Pancreas (tissue), 10 donors: ENCODE measurements at regions not wholly inside any gene's neighbourhood (a gene's known extent, or its start where the extent isn't known, plus 50 kb on each side); places are given as distances from the start of the nearest gene placed in this dataset.

Experiments used
- ATAC-seq, 4 donors: fragments of 200-7000 bp; cut with Tn5 transposase; one replicate each; pipeline versions ENCODE4 v1.8.0 to v1.9.1; 2020; ENCODE audit warnings: mild to moderate bottlenecking in 4 of 4, moderate library complexity in 4 of 4
- DNase-seq, 6 donors: peaks; one replicate each; pipeline ENCODE4 v3.0.0-alpha.2; 2020
- FAIRE-seq: peaks from 2 replicates; lab custom pipeline; 2012; peaks lifted over from hg19 to GRCh38; lab: Jason Lieb, UNC
- H3K27ac ChIP-seq, 4 donors: fragments of 200-600 bp; sonication (generic); 1 replicate in 3 of 4; 2 replicates in 1 of 4; pipeline versions ENCODE4 v1.5.0 to v1.8.0; 2020
- H3K27me3 ChIP-seq, 4 donors: fragments of 200-600 bp; one replicate each; pipeline ENCODE4 v1.8.0; 2021
- H3K36me3 ChIP-seq, 3 donors: fragments of 200-600 bp; sonication (generic) in 1 of 3; one replicate each; pipeline versions ENCODE4 v1.5.0 to v1.8.0; 2020 to 2021
- H3K4me1 ChIP-seq, 3 donors: fragments of 200-600 bp; one replicate each; pipeline ENCODE4 v1.8.0; 2021
- H3K4me3 ChIP-seq, 4 donors: fragments of 200-600 bp; sonication (generic) in 2 of 4; one replicate each; pipeline versions ENCODE4 v1.5.0 to v1.8.0; 2020 to 2021
- H3K9me3 ChIP-seq, 4 donors: fragments of 200-600 bp; one replicate each; pipeline ENCODE4 v1.8.0; 2021
- CTCF ChIP-seq, 4 donors: fragments of 200-600 bp; sonication (generic) in 3 of 4; IDR thresholded peaks; one replicate each; pipeline versions ENCODE4 v1.5.0 to v1.8.0; 2021; ENCODE audit warnings: antibody characterized with exemption in 4 of 4
- WGBS, 2 donors: extraction: QIAGEN DNeasy Blood & Tissue Kit; methylation state at CpG; one replicate each; pipeline ENCODE4 v1.1.7; 2013; 5-methylcytosine and 5-hydroxymethylcytosine counted together
- intact Hi-C, 3 donors: fragments of 100-400 bp; cut with DNase I; formaldehyde crosslinking; loops; one replicate each; pipeline versions ENCODE4 v1.11.1 to v1.14.2; 2022
- donor health status: healthy with polysubstance abuse.
- donor health status: DM: no; HTN: no; CAD: no; lungs with moderate emphysema.
- donor health status: DM: no; HTN: no; CAD: no.
- donor health status: control.
- donor health status: control.
- donor health status: Bipolar disorder and iron deficiency.
- donor health status: DM: yes; HTN: yes; CAD: no.
- donor health status: DM: no; HTN: no; CAD: no.
- donor health status: DM: no; HTN: no; CAD: no.
- donor health status: DM: yes; HTN: yes; CAD: no.

- Histone ChIP-seq H3K4me1 (peaks cover 5 to 24% (median 24%) of the 10 kb centered on the region in 3 donors), H3K9me3 (peaks cover 0 to 4% (median 0%) of the 10 kb centered on the region in 4 donors), H3K27ac (no peak overlapping the region), H3K4me3 (no peak overlapping the region), H3K36me3 (no peaks in the 10 kb centered on the region), H3K27me3 (no peaks in the 10 kb centered on the region)
- intact Hi-C loops: no loop called here
- TF ChIP-seq CTCF (IDR thresholded peaks at IDR 0.05): no peak
- no peak for FAIRE-seq
- no peak for ATAC-seq
- no peak for DNase-seq
- 94 to 95% methylated on average over 4 of the region's 4 CpGs for WGBS, 2 donors
Observed at GRCh38 chr9:20191228-20191840, 402.5 kb upstream of the SLC24A2 start.

- FAIRE-seq (no peak), DNase-seq (peak in 3 of 6 donors; percentile 18 to 31 (median 19)), ATAC-seq (peak; percentile 87 to 97 (median 92))
- Histone ChIP-seq H3K27me3 (no peaks in the 10 kb centered on the region), H3K4me1 (peaks cover 5 to 24% (median 24%) of the 10 kb centered on the region in 3 donors), H3K36me3 (no peaks in the 10 kb centered on the region), H3K9me3 (no peaks in the 10 kb centered on the region), H3K4me3 (no peak overlapping the region), H3K27ac (peak overlapping the region in 1 of 4 donors; percentile 14)
- intact Hi-C loops: no loop called here
- 5 to 10% methylated on average over 4 of the region's 4 CpGs for WGBS, 2 donors
- no peak for TF ChIP-seq CTCF (IDR thresholded peaks at IDR 0.05)
Observed at GRCh38 chr9:20189871-20190270, 401.0 kb upstream of the SLC24A2 start.

GRCh38 chr9:20188616-20189369 lies 400.0 kb upstream of the SLC24A2 start:
- FAIRE-seq (no peak), ATAC-seq (peak; percentile 50 to 52 (median 51)), DNase-seq (no peak)
- Histone ChIP-seq H3K9me3 (no peaks in the 10 kb centered on the region), H3K4me3 (no peak overlapping the region), H3K27ac (no peak overlapping the region), H3K4me1 (peaks cover 5 to 24% (median 24%) of the 10 kb centered on the region in 3 donors), H3K36me3 (no peaks in the 10 kb centered on the region), H3K27me3 (no peaks in the 10 kb centered on the region)
- TF ChIP-seq CTCF (IDR thresholded peaks at IDR 0.05): no peak
- intact Hi-C loops: no loop called here
- 34 to 52% methylated on average over 6 of the region's 6 CpGs for WGBS, 2 donors

GRCh38 chr9:20187318-20187717 lies 398.5 kb upstream of the SLC24A2 start:
- WGBS, 2 donors: 70 to 73% methylated on average over 2 of the region's 2 CpGs
- no peaks in the 10 kb centered on the region for H3K36me3 ChIP-seq
- intact Hi-C loops: no loop called here
- ATAC-seq (no peak), DNase-seq (no peak), FAIRE-seq (no peak)
- no peak overlapping the region for H3K4me3 ChIP-seq
- H3K27ac ChIP-seq: no peak overlapping the region
- H3K9me3 ChIP-seq: no peaks in the 10 kb centered on the region
- H3K27me3 ChIP-seq: no peaks in the 10 kb centered on the region
- no peak for TF ChIP-seq CTCF (IDR thresholded peaks at IDR 0.05)
- peaks cover 5 to 24% (median 24%) of the 10 kb centered on the region in 3 donors for H3K4me1 ChIP-seq

- Histone ChIP-seq H3K36me3 (no peaks in the 10 kb centered on the region), H3K27me3 (no peaks in the 10 kb centered on the region), H3K27ac (no peak overlapping the region), H3K9me3 (no peaks in the 10 kb centered on the region), H3K4me3 (no peak overlapping the region), H3K4me1 (peaks cover 5 to 24% (median 24%) of the 10 kb centered on the region in 3 donors)
- no peak for ATAC-seq
- DNase-seq: no peak
- intact Hi-C loops: no loop called here
- TF ChIP-seq CTCF (IDR thresholded peaks at IDR 0.05): no peak
- no peak for FAIRE-seq
Observed at GRCh38 chr9:20186823-20187222, 398.0 kb upstream of the SLC24A2 start.
